ENCODE measurements at regions not wholly inside any gene's neighbourhood (a gene's known extent, or its start where the extent isn't known, plus 50 kb on each side); places are given as distances from the start of the nearest gene placed in this dataset.

- no peak for DNase-seq (ENCODE audit: low spot score)
Measured at GRCh38 chr5:175388531-175388930, 55.5 kb downstream of the DRD1 start.

DNA sequence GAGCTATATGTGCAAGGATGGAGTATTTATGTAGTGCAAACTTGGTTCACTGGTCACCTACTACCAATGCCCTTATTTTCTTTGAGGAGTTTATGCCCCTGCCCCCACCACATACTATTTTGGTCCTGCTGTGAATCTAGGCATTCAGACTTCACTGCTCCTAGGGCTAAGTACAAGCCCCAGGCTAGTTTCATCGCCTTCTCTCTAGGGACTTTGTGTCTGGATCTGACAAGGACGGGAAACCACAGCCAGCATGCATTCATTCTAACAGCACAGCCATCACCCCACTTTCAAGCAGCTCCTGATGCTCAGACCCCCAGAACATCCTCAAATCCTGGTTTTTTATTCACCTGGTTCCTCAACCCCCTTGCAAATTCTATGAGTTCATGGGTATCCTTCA, 56.8 kb downstream of the DRD1 start:
- no peak for DNase-seq (ENCODE audit: low spot score)

DNA sequence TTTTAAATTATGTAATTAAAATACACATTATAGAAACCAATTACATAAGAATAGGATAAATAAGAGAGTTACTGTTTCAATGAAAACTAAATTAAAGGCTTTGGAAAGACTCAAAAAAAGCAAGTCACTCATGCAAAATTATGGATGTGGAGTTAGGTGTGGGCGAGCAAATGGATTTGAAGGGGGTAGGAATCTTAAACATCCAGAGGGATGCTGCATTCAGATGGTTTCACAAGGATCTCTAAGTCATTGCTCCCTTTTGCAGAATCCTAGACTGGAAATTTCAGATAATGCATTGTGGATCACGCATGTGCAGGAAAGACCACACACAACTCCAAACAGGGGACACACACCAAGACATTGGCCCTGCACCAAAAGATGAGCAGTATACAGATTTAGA, 57.5 kb downstream of the DRD1 start:
- DNase-seq (ENCODE audit: low spot score): no peak

GRCh38 chr5:175385691-175386362, 58.2 kb downstream of the DRD1 start:
- no peak for DNase-seq (ENCODE audit: low spot score)

DNA sequence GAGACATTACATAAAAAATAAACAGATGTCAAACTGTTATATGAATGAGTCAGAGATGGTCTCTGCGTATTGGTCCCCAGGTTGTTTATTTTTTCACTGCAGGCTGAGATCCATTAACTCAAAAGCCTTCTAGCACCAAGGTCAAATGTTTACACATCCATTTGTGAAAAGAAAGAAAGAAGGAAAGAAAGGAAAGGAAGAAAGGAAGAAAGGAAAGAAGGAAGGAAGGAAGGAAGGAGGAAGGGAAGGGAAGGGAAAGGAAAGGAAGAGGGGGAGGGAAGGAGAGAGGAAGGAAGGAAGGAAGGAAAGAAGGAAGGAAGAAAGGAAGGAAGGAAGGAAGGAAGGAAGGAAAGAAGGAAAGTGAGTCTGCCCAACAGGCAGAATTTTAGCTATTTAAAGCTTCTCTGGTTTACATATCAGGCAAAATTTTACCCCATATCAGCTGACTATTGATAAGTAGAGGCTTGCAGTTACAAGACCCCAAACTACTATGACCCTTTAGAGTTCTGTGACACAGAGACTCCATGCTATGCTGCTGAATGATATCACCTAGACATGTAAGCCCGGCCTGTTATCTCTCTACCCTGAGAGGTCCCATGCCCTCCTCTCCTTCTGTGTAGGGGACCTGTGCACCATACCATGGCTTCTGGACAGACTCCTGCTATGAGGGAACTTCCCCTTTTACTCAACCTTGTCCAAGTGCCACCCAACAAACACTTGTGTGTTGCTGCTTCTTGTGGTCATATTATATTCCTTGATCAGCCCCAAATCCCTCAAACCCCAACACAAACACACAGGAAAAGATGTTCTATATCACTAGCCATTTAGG, 59.0 kb downstream of the DRD1 start:
- DNase-seq (ENCODE audit: low spot score): no peak

- no peak for DNase-seq (ENCODE audit: low spot score)
Measured at GRCh38 chr5:175383350-175383749, 60.6 kb downstream of the DRD1 start.

DNA sequence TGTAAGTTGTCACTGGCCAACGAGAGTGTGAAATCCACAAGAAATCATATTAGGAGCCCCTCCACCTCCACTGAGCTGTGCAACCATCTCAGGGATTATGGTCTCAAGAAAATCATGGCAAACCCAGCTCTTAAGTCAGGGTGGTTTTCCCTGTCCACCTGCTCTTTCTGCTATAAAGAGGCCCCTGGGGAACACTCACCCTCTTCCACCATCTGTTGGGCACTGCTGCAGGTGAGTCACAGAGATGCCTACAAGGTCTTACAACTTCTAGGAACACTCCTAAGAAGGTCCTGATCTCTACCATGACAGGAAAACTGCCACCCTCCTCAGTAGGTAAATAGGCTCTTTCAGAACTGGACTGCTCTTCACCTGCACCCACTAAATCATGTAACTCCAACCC, 61.8 kb downstream of the DRD1 start:
- no peak for DNase-seq (ENCODE audit: low spot score)

DNA sequence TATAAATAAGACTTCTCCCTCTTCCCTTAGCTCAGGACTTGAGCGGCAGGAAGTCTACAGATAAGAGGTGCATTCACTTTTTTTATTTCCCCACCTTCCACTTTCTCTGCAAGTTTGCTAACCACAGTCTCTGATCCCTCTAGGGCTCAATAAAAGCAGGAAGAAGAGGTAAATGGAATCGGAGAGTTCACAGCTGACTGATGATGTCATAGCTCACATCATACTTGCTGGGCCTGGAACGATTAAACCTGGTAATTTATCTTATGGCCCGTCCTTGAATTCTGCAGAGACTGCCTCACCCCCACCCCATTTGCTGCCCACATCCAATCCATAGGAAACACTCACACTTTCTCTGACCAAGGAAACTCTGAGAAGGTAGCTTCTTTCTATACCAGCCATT, 62.9 kb downstream of the DRD1 start:
- DNase-seq (ENCODE audit: low spot score): no peak

GRCh38 chr5:175380701-175381100, 63.3 kb downstream of the DRD1 start:
- DNase-seq (ENCODE audit: low spot score): no peak

- no peak for DNase-seq (ENCODE audit: low spot score)
Measured at GRCh38 chr5:175379867-175380266, 64.1 kb downstream of the DRD1 start.

GRCh38 chr5:175378444-175379028, 65.4 kb downstream of the DRD1 start:
- no peak for DNase-seq (ENCODE audit: low spot score)

- no peak for DNase-seq (ENCODE audit: low spot score)
Measured at GRCh38 chr5:175377816-175378215, 66.2 kb downstream of the DRD1 start.

GRCh38 chr5:175374166-175374875, 69.7 kb downstream of the DRD1 start:
- no peak for DNase-seq (ENCODE audit: low spot score)

- DNase-seq (ENCODE audit: low spot score): no peak
Measured at GRCh38 chr5:175365866-175366265, 78.1 kb downstream of the DRD1 start.

DNA sequence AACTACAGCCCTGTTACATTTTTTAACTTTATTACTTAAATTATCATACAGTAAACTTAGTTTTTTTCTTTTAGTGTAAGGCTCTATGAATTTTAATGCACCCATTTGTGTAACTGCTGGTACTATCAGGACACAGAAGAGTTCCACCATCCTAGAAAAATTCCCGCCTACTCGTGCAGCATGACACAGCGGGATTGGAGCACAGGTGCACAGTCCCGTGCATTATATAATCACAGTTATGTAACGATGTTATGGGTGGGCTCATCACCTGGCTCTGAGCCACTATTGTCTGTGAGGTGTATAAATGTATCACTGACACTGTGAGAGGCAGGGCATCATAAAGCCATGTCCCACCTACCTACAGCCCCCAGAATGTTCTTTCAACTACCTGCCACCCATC, 80.7 kb downstream of the DRD1 start:
- DNase-seq (ENCODE audit: low spot score): no peak

DNA sequence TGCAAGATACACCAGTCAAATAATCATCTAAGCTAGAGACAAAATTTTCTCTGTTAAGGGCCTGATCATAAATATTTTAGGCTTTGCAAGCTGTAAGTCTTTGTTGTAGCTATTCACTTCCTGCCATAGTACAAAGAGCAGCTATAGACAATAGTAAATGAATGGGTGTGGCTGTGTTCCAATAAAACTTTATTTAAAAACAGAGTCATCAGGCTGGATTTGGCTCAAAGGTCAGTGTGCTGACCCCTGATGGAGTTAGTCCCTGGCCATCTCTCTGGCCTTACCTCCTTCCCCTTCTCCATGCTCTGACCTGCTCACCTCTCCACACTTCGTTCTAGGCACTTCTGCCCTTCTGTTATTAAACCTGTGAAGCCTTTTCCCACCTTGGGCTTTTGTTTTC, 86.0 kb downstream of the DRD1 start:
- no peak for DNase-seq (ENCODE audit: low spot score)

DNA sequence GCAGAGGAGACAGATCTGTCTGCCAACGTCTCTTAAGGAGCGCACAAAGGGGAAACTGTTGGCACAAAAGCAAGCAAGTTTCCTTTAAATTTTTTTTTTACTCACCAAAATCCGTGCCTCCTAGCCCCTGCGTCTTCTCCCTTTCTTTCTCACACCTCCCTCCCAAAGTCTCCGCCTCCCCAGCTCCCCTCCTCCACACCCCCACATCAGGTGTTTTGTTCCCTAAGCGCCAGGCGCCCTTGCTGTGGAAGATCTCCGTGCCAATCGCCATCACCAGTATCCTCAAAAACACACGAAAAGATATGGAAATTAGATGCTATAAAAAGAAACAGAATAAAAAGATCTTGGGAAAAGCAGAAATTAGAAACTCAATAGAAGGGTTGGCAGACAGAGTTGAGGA, 87.6 kb downstream of the DRD1 start:
- no peak for DNase-seq (ENCODE audit: low spot score)

GRCh38 chr5:175354964-175355363, 89.0 kb downstream of the DRD1 start:
- DNase-seq (ENCODE audit: low spot score): no peak

GRCh38 chr5:175353926-175354325, 90.1 kb downstream of the DRD1 start:
- DNase-seq (ENCODE audit: low spot score): no peak

DNA sequence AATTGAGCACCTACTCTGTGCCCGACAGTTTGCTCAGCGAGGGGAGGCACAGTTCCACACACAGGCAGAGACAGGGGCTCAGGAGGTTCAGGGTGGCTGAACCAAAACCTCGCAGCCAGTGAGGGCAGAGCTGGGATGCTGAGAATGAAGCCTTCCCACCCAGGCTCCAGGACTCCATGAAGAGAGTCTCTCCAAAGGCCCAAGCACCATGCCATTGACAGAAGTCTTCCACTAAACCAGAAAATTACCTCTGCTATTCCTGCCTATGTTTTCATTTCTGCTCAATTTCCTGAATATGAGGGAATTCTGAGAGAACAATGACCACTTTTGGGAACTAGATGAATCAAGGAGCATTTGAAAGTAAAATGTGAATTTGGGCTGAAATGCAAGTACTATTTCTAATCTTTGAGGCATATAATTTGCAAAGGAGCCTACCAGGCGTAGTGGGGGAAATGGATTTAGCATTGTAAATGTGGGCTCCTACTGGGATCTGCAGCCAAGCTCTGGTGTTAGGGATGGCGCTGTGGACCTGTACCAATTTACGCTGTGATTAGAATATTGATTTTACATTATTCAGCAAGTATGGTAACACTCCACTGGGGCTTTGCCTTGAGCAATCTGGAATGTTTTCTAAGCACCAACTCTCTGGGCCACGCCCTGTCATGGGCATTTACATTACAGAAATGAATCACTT, 91.9 kb downstream of the DRD1 start:
- DNase-seq (ENCODE audit: low spot score): no peak

DNA sequence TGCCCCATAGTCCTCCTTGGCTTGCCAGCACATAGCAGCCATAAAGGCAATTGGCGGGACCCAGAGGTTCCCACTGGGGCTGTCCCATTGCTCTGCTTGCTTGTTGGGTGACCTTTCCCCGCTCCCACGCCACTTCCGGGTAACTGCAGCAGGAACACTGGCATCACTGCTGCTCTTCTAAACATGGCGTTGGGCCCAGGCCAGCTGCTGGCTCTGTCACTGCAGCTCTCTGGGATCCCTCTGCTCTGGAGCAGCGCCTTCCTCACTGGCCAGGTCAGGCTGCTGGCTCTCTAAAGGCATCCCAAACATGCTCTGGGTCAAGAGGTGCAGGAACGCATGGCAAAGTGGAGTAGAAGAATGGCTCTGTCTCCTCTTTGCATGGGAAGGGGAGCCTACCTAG, 92.9 kb downstream of the DRD1 start:
- no peak for DNase-seq (ENCODE audit: low spot score)

- no peak for DNase-seq (ENCODE audit: low spot score)
Measured at GRCh38 chr5:175347931-175348330, 96.1 kb downstream of the DRD1 start.
